Retinal pigment epithelial cell (primary cell): ENCODE measurements at regions not wholly inside any gene's neighbourhood (a gene's known extent, or its start where the extent isn't known, plus 50 kb on each side); places are given as distances from the start of the nearest gene placed in this dataset.

Experiments used
- DNase-seq: peaks from one replicate; pipeline ENCODE4 v3.0.0-alpha.2; 2010; ENCODE audit warnings: low read depth
- H3K4me3 ChIP-seq: 2 replicates; pipeline ENCODE4 v1.5.1; 2011; ENCODE audit warnings: mild to moderate bottlenecking, low read length, control low read depth, moderate library complexity
- CTCF ChIP-seq: conservative IDR thresholded peaks from 2 replicates; pipeline ENCODE4 v1.5.1; 2011; ENCODE audit warnings: low read depth, low read length, control low read depth, inconsistent platforms

GRCh38 chr1:239655023-239655422 lies 268.7 kb downstream of the CHRM3 start:
- DNase-seq: no peak
- no peak overlapping the region for H3K4me3 ChIP-seq
- no peak for TF ChIP-seq CTCF

- no peak for DNase-seq
- TF ChIP-seq CTCF: no peak
Measured at GRCh38 chr1:239657291-239657690, 270.9 kb downstream of the CHRM3 start.

GRCh38 chr1:239662950-239663349 lies 276.6 kb downstream of the CHRM3 start:
- TF ChIP-seq CTCF: no peak
- DNase-seq: no peak
- no peak overlapping the region for H3K4me3 ChIP-seq

More at GRCh38 chr1:239657291-239657690, 270.9 kb downstream of the CHRM3 start:
- H3K4me3 ChIP-seq: no peak overlapping the region

GRCh38 chr1:239672256-239672655 lies 285.9 kb downstream of the CHRM3 start:
- H3K4me3 ChIP-seq: no peak overlapping the region
- TF ChIP-seq CTCF: no peak

GRCh38 chr1:239675735-239676134 lies 289.4 kb downstream of the CHRM3 start:
- no peak for DNase-seq
- no peak for TF ChIP-seq CTCF
- no peak overlapping the region for H3K4me3 ChIP-seq

More at GRCh38 chr1:239672256-239672655, 285.9 kb downstream of the CHRM3 start:
- DNase-seq: no peak

GRCh38 chr1:239676522-239677273 lies 290.3 kb downstream of the CHRM3 start:
- TF ChIP-seq CTCF: no peak
- no peak overlapping the region for H3K4me3 ChIP-seq
- no peak for DNase-seq

GRCh38 chr1:239677362-239677761 lies 291.0 kb downstream of the CHRM3 start:
- H3K4me3 ChIP-seq: no peak overlapping the region
- no peak for DNase-seq
- no peak for TF ChIP-seq CTCF
